Neural progenitor cell (in vitro differentiated cells): ENCODE measurements at regions not wholly inside any gene's neighbourhood (a gene's known extent, or its start where the extent isn't known, plus 50 kb on each side); places are given as distances from the start of the nearest gene placed in this dataset.

Source experiments
- DNase-seq: peaks from one replicate; pipeline ENCODE4 v3.0.0-alpha.2; 2016; ENCODE audit warnings: low spot score
- H2AFZ ChIP-seq: fragments of 200-600 bp; sonication (generic); replicated peaks from 2 replicates; pipeline ENCODE4 v1.6.1; 2016; ENCODE audit warnings: antibody characterized with exemption
- H3F3A ChIP-seq: fragments of 200-600 bp; sonication (generic); 2 replicates; pipeline ENCODE4 v1.6.1; 2016; ENCODE audit warnings: antibody characterized with exemption, low read depth
- H3K27ac ChIP-seq: fragments of 200-600 bp; sonication (generic); 2 replicates; pipeline ENCODE4 v1.5.1; 2016; ENCODE audit warnings: mild to moderate bottlenecking
- H3K27me3 ChIP-seq: fragments of 200-600 bp; sonication (generic); 2 replicates; pipeline ENCODE4 v1.6.1; 2016; ENCODE audit warnings: mild to moderate bottlenecking, moderate library complexity
- H3K36me3 ChIP-seq: fragments of 200-600 bp; sonication (generic); 2 replicates; pipeline ENCODE4 v1.5.1; 2016
- H3K4me1 ChIP-seq: fragments of 200-600 bp; sonication (generic); 2 replicates; pipeline ENCODE4 v1.6.1; 2016; ENCODE audit warnings: mixed run types
- H3K4me2 ChIP-seq: fragments of 200-600 bp; sonication (generic); 2 replicates; pipeline ENCODE4 v1.6.1; 2016
- H3K4me3 ChIP-seq: fragments of 200-600 bp; sonication (generic); 2 replicates; pipeline ENCODE4 v1.5.1; 2016
- H3K79me2 ChIP-seq: fragments of 200-600 bp; sonication (generic); 2 replicates; pipeline ENCODE4 v1.6.1; 2016; ENCODE audit warnings: low read depth
- H3K9ac ChIP-seq: fragments of 200-600 bp; sonication (generic); 2 replicates; pipeline ENCODE4 v1.6.1; 2016
- H3K9me3 ChIP-seq: fragments of 200-600 bp; sonication (generic); 2 replicates; pipeline ENCODE4 v1.5.1; 2016; ENCODE audit warnings: low read depth
- H4K20me1 ChIP-seq: fragments of 200-600 bp; sonication (generic); 2 replicates; pipeline ENCODE4 v1.6.1; 2016; ENCODE audit warnings: low read depth
- H3K27ac Mint-ChIP-seq: 3 replicates; pipeline ENCODE4 v1.8.0; 2021; ENCODE audit warnings: mixed read lengths
- H3K27me3 Mint-ChIP-seq: 2 replicates; pipeline ENCODE4 v1.8.0; 2022; ENCODE audit warnings: low read depth, mild to moderate bottlenecking, inconsistent platforms, moderate library complexity, mixed read lengths; ENCODE audit not compliant: insufficient read depth
- H3K36me3 Mint-ChIP-seq: 3 replicates; pipeline ENCODE4 v1.8.0; 2021; ENCODE audit warnings: mixed read lengths
- H3K4me1 Mint-ChIP-seq: 3 replicates; pipeline ENCODE4 v1.8.0; 2021; ENCODE audit warnings: mixed read lengths
- H3K4me3 Mint-ChIP-seq: 3 replicates; pipeline ENCODE4 v1.8.0; 2021; ENCODE audit warnings: mild to moderate bottlenecking, moderate library complexity, mixed read lengths
- H3K9me3 Mint-ChIP-seq: 3 replicates; pipeline ENCODE4 v1.8.0; 2020; ENCODE audit warnings: mixed read lengths
- EZH2 ChIP-seq: fragments of 200-600 bp; sonication (generic); IDR thresholded peaks from 2 replicates; pipeline ENCODE4 v1.6.1; 2017; ENCODE audit warnings: antibody characterized with exemption, mild to moderate bottlenecking, moderate library complexity
- EZH2phosphoT487 ChIP-seq: fragments of 200-600 bp; sonication (generic); IDR thresholded peaks from 2 replicates; pipeline ENCODE4 v1.6.1; 2017; ENCODE audit warnings: antibody characterized with exemption
- TF ChIP-seq, protein P1 (sequence below): fragments of 200-600 bp; sonication (generic); IDR thresholded peaks from 2 replicates; pipeline ENCODE4 v1.5.1; 2017; ENCODE audit warnings: antibody characterized with exemption, mild to moderate bottlenecking

GRCh38 chr4:29005838-29006237, 1714.3 kb upstream of the PCDH7 start:
- H3K27me3 Mint-ChIP-seq: peaks cover 9% of the 10 kb centered on the region
- Histone ChIP-seq H3F3A (peaks cover 8% of the 10 kb centered on the region), H3K9ac (no peak overlapping the region), H3K4me3 (no peak overlapping the region), H3K27ac (no peak overlapping the region), H4K20me1 (no peaks in the 10 kb centered on the region), H3K9me3 (no peaks in the 10 kb centered on the region), H2AFZ (no peak overlapping the region), H3K27me3 (peaks cover 46% of the 10 kb centered on the region), H3K36me3 (no peaks in the 10 kb centered on the region), H3K79me2 (no peaks in the 10 kb centered on the region), H3K4me2 (no peak overlapping the region), H3K4me1 (peaks cover 24% of the 10 kb centered on the region)
- H3K4me1 Mint-ChIP-seq: peaks cover 17% of the 10 kb centered on the region
- TF ChIP-seq, protein P1, sequence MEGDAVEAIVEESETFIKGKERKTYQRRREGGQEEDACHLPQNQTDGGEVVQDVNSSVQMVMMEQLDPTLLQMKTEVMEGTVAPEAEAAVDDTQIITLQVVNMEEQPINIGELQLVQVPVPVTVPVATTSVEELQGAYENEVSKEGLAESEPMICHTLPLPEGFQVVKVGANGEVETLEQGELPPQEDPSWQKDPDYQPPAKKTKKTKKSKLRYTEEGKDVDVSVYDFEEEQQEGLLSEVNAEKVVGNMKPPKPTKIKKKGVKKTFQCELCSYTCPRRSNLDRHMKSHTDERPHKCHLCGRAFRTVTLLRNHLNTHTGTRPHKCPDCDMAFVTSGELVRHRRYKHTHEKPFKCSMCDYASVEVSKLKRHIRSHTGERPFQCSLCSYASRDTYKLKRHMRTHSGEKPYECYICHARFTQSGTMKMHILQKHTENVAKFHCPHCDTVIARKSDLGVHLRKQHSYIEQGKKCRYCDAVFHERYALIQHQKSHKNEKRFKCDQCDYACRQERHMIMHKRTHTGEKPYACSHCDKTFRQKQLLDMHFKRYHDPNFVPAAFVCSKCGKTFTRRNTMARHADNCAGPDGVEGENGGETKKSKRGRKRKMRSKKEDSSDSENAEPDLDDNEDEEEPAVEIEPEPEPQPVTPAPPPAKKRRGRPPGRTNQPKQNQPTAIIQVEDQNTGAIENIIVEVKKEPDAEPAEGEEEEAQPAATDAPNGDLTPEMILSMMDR: no peak
- no peak overlapping the region for H3K4me3 Mint-ChIP-seq
- no peak for DNase-seq
- H3K36me3 Mint-ChIP-seq: peaks cover 4% of the 10 kb centered on the region
- peaks cover 24% of the 10 kb centered on the region for H3K9me3 Mint-ChIP-seq
- H3K27ac Mint-ChIP-seq: no peak overlapping the region

DNA sequence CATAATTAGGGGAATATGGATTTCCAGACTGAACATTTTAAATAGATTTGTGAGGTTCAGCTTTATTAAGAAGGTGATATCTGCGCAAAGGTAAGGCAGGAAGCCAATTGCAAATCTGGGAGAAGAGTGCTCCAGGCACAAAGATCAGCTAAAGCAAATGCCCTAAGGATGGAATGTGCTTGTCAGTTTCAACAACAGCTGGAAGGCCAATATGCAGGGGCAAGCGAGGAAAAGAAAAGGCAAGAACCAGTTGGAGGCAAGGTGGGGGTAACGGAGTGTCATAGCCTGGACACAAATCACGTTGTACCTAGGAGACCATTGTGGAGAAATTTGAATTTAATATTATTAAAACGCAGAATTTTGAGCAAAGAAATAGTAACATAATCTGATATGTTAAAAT, 1710.3 kb upstream of the PCDH7 start:
- Histone ChIP-seq H3K27me3 (peaks cover 12% of the 10 kb centered on the region), H3K9me3 (no peaks in the 10 kb centered on the region), H3K9ac (no peak overlapping the region), H3K4me1 (peaks cover 5% of the 10 kb centered on the region), H3K4me2 (no peak overlapping the region), H3K36me3 (no peaks in the 10 kb centered on the region), H4K20me1 (no peaks in the 10 kb centered on the region), H3K4me3 (no peak overlapping the region), H2AFZ (no peak overlapping the region), H3F3A (no peaks in the 10 kb centered on the region), H3K79me2 (no peaks in the 10 kb centered on the region), H3K27ac (no peak overlapping the region)
- H3K9me3 Mint-ChIP-seq: peaks cover 32% of the 10 kb centered on the region
- peaks cover 7% of the 10 kb centered on the region for H3K36me3 Mint-ChIP-seq
- TF ChIP-seq EZH2phosphoT487 (no peak), EZH2 (no peak)
- TF ChIP-seq, protein P1: no peak
- no peak overlapping the region for H3K4me3 Mint-ChIP-seq
- H3K4me1 Mint-ChIP-seq: peaks cover 4% of the 10 kb centered on the region
- peaks cover 7% of the 10 kb centered on the region for H3K27me3 Mint-ChIP-seq
- H3K27ac Mint-ChIP-seq: no peak overlapping the region
- DNase-seq: peak; percentile 3

GRCh38 chr4:29013341-29013740, 1706.8 kb upstream of the PCDH7 start:
- H3K27ac ChIP-seq: no peak overlapping the region
- H3F3A ChIP-seq: no peaks in the 10 kb centered on the region
- H3K4me3 Mint-ChIP-seq: no peak overlapping the region
- no peak overlapping the region for H3K27ac Mint-ChIP-seq
- H3K9me3 ChIP-seq: no peaks in the 10 kb centered on the region
- DNase-seq: no peak
- no peaks in the 10 kb centered on the region for H3K79me2 ChIP-seq
- no peaks in the 10 kb centered on the region for H3K27me3 ChIP-seq
- H3K4me3 ChIP-seq: no peak overlapping the region
- H3K9me3 Mint-ChIP-seq: peaks cover 32% of the 10 kb centered on the region
- no peaks in the 10 kb centered on the region for H3K36me3 ChIP-seq
- H3K27me3 Mint-ChIP-seq: no peaks in the 10 kb centered on the region
- peaks cover 9% of the 10 kb centered on the region for H3K4me1 ChIP-seq
- no peak overlapping the region for H3K4me2 ChIP-seq
- peaks cover 4% of the 10 kb centered on the region for H3K4me1 Mint-ChIP-seq
- no peak overlapping the region for H3K9ac ChIP-seq
- no peaks in the 10 kb centered on the region for H4K20me1 ChIP-seq
- H2AFZ ChIP-seq: no peak overlapping the region
- TF ChIP-seq, protein P1: no peak
- TF ChIP-seq EZH2 (no peak), EZH2phosphoT487 (no peak)
- H3K36me3 Mint-ChIP-seq: peaks cover 8% of the 10 kb centered on the region

GRCh38 chr4:29014555-29014954, 1705.6 kb upstream of the PCDH7 start:
- Mint-ChIP-seq H3K9me3 (peaks cover 32% of the 10 kb centered on the region), H3K27ac (no peak overlapping the region), H3K4me1 (peaks cover 4% of the 10 kb centered on the region), H3K27me3 (no peaks in the 10 kb centered on the region), H3K36me3 (peaks cover 8% of the 10 kb centered on the region), H3K4me3 (no peak overlapping the region)
- Histone ChIP-seq H4K20me1 (no peaks in the 10 kb centered on the region), H3K27ac (no peak overlapping the region), H3F3A (no peaks in the 10 kb centered on the region), H3K9ac (no peak overlapping the region), H3K79me2 (no peaks in the 10 kb centered on the region), H2AFZ (no peak overlapping the region), H3K36me3 (no peaks in the 10 kb centered on the region), H3K9me3 (no peaks in the 10 kb centered on the region), H3K27me3 (no peaks in the 10 kb centered on the region), H3K4me1 (peaks cover 8% of the 10 kb centered on the region), H3K4me3 (no peak overlapping the region), H3K4me2 (no peak overlapping the region)
- TF ChIP-seq, protein P1: no peak
- no peak for DNase-seq
